Colonic mucosa (tissue), 4 donors: ENCODE measurements at regions not wholly inside any gene's neighbourhood (a gene's known extent, or its start where the extent isn't known, plus 50 kb on each side); places are given as distances from the start of the nearest gene placed in this dataset.

Experiments used
- DNase-seq: peaks from one replicate; pipeline ENCODE4 v3.0.0-alpha.2; 2020
- H3K27ac ChIP-seq: fragments of 200-600 bp; one replicate; pipeline ENCODE4 v1.8.0; 2021
- H3K27me3 ChIP-seq: fragments of 200-600 bp; one replicate; pipeline ENCODE4 v1.8.0; 2021
- H3K36me3 ChIP-seq: fragments of 200-600 bp; one replicate; pipeline ENCODE4 v1.8.0; 2021
- H3K4me1 ChIP-seq: fragments of 200-600 bp; one replicate; pipeline ENCODE4 v1.8.0; 2021; ENCODE audit warnings: mild to moderate bottlenecking
- H3K4me3 ChIP-seq: fragments of 200-600 bp; one replicate; pipeline ENCODE4 v1.8.0; 2021
- H3K9ac ChIP-seq, 2 donors: one replicate each; pipeline ENCODE4 v1.7.0; 2013; ENCODE audit warnings: control low read depth in 2 of 2, low read depth in 2 of 2, low read length in 2 of 2
- H3K9me3 ChIP-seq: fragments of 200-600 bp; one replicate; pipeline ENCODE4 v1.8.0; 2021
- CTCF ChIP-seq: fragments of 200-600 bp; IDR thresholded peaks from one replicate; pipeline ENCODE4 v1.8.0; 2022; ENCODE audit warnings: antibody characterized with exemption, mild to moderate bottlenecking
- intact Hi-C: fragments of 100-400 bp; cut with DNase I; formaldehyde crosslinking; loops from one replicate; pipeline ENCODE4 v1.14.1; 2022
- donor health status: healthy.
- donor health status: DM: no; HTN: no; CAD: no.
- donor health status: DM: no; HTN: no; CAD: no.

DNA sequence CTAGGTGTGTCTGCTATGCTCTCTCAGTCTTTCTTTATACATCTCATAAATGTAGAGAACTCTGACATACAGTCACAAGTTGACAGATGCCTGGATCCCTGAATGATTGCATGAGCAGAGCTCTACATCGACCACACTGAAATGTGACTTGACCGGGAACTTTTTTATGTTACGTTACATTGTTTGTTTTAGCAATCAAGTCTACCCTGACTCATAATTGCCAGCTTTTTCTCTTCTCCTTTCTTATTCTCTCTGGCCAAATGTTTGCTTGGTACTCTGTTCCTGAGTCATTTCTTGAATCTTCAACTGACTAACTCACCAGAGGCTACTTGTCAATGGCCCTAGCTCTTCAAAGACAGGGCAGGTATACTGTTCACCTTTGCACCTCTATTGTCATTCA is 213.6 kb upstream of the DTNBP1 start:
- Histone ChIP-seq H3K9me3 (no peaks in the 10 kb centered on the region), H3K4me1 (no peaks in the 10 kb centered on the region), H3K36me3 (no peaks in the 10 kb centered on the region), H3K27me3 (no peaks in the 10 kb centered on the region), H3K4me3 (no peak overlapping the region), H3K9ac (no peak overlapping the region), H3K27ac (no peak overlapping the region)
- intact Hi-C loops = no loop called here
- DNase-seq = no peak
- no peak for TF ChIP-seq CTCF

- H3K27me3 ChIP-seq = no peaks in the 10 kb centered on the region
- intact Hi-C loops = no loop called here
- H3K27ac ChIP-seq = no peak overlapping the region
- TF ChIP-seq CTCF = no peak
- H3K4me1 ChIP-seq = no peaks in the 10 kb centered on the region
- H3K36me3 ChIP-seq = no peaks in the 10 kb centered on the region
- H3K4me3 ChIP-seq = no peak overlapping the region
- DNase-seq = no peak
- no peaks in the 10 kb centered on the region for H3K9me3 ChIP-seq
- no peak overlapping the region for H3K9ac ChIP-seq
Observed at GRCh38 chr6:15875797-15876196, 213.0 kb upstream of the DTNBP1 start.

GRCh38 chr6:15874821-15875220 is 212.0 kb upstream of the DTNBP1 start:
- Histone ChIP-seq H3K27ac (no peak overlapping the region), H3K27me3 (no peaks in the 10 kb centered on the region), H3K4me1 (no peaks in the 10 kb centered on the region), H3K9me3 (no peaks in the 10 kb centered on the region), H3K36me3 (no peaks in the 10 kb centered on the region), H3K4me3 (no peak overlapping the region), H3K9ac (no peak overlapping the region)
- no peak for DNase-seq
- TF ChIP-seq CTCF = no peak
- intact Hi-C loops = no loop called here

- no peaks in the 10 kb centered on the region for H3K4me1 ChIP-seq
- H3K4me3 ChIP-seq = no peak overlapping the region
- intact Hi-C loops = no loop called here
- no peak overlapping the region for H3K27ac ChIP-seq
- H3K9ac ChIP-seq = no peak overlapping the region
- TF ChIP-seq CTCF = no peak
- no peaks in the 10 kb centered on the region for H3K36me3 ChIP-seq
- no peak for DNase-seq
- no peaks in the 10 kb centered on the region for H3K9me3 ChIP-seq
- H3K27me3 ChIP-seq = no peaks in the 10 kb centered on the region
Observed at GRCh38 chr6:15874326-15874725, 211.5 kb upstream of the DTNBP1 start.

DNA sequence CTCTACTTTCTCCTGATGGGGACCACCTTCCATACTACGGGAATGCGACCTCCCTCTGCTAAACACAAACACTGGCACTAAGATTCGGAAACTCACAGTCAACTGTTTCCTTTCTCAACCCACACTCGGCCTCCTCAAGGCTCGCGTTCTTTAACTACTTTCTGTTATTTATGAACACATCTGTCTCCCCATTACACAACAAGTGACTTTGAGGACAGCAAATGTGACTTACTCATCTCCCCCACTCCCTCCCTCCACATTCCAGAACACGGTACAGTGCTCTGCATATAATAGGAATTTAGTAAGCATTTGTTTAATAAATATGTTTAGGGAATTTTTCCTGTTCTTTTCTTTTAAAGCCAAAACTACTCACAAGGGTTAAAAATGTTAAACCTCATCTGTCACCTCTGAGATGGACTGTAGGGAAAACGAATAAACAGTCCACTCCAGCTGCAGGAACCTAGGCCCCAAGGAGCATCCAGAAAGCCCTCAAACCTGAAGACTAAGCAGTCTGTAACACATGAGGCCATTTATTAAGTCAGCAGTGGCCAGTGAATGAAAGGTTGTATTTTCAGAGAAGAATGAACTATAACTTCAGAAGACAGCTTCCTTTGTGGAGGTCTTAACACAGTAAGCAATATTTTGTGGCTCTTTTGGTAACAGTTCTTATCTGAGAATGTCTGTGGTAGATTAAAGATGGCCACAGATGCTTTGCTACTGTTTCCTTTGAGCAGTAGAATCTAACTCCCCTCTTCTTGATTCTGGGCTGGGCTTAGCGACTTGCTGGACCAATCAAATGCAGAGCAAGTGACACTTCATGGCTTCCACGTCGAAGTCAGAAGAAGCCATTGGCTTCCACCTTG is 209.6 kb upstream of the DTNBP1 start:
- intact Hi-C loops = no loop called here
- Histone ChIP-seq H3K27ac (no peak overlapping the region), H3K4me3 (no peak overlapping the region), H3K36me3 (no peaks in the 10 kb centered on the region), H3K27me3 (no peaks in the 10 kb centered on the region), H3K9me3 (no peaks in the 10 kb centered on the region), H3K9ac (no peak overlapping the region), H3K4me1 (no peaks in the 10 kb centered on the region)
- no peak for DNase-seq
- TF ChIP-seq CTCF = no peak
